ENCODE measurements at regions not wholly inside any gene's neighbourhood (a gene's known extent, or its start where the extent isn't known, plus 50 kb on each side); places are given as distances from the start of the nearest gene placed in this dataset.

DNA sequence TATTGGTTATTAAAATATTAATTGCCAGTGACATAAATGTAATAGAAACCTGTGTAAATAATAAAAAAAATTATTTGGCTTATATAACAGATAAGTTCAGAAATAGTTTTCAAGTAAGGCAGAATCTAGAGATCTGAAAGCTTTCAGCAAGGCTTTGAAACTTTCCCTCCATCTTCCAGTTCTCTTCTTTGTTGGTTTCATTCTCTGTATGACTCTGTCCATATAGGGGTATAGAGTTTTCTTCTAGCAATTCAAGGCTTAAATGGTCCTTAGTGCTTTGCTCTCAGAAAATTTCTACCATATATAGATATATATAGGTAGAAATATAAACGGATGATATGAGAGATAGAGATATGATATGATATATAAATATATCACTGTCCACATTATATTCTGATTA lies 160.5 kb upstream of the GABRA2 start:
- 0% methylated on average over 1 of the region's 1 CpG for WGBS (ENCODE audit: insufficient coverage, low coverage, missing lambda C conversion rate)
- intact Hi-C loops (cut with micrococcal nuclease) = no loop called here
- ChIA-PET POLR2A (no interaction called here), CTCF (ENCODE audit: low intra/inter-chr PET ratio) (no interaction called here)
- no peak overlapping the region for H3K4me2 ChIP-seq (ENCODE audit: insufficient read depth, low read length)
- no peaks in the 10 kb centered on the region for H3K79me2 ChIP-seq (ENCODE audit: control insufficient read depth, insufficient read depth, low read length)
- DNase-seq (ENCODE audit: extremely low read depth in 1 of 4, low spot score in 3 of 4) = no peak
- ATAC-seq = no peak
- no peak overlapping the region for H2AFZ ChIP-seq (ENCODE audit: low read depth, low read length)
- H3K27ac ChIP-seq (ENCODE audit: extremely low read depth, low read depth, low read length) = no peak overlapping the region
- no peaks in the 10 kb centered on the region for H3K9me3 ChIP-seq (replicated peaks; ENCODE audit: control insufficient read depth, insufficient read depth, low read depth, low read length)
- no peaks in the 10 kb centered on the region for H3K9me1 ChIP-seq (ENCODE audit: control insufficient read depth, insufficient read depth, low read length)
- TF ChIP-seq RB1 (IDR thresholded peaks at IDR 0.05; ENCODE audit: low read depth) = no peak
- TF ChIP-seq, protein P1, sequence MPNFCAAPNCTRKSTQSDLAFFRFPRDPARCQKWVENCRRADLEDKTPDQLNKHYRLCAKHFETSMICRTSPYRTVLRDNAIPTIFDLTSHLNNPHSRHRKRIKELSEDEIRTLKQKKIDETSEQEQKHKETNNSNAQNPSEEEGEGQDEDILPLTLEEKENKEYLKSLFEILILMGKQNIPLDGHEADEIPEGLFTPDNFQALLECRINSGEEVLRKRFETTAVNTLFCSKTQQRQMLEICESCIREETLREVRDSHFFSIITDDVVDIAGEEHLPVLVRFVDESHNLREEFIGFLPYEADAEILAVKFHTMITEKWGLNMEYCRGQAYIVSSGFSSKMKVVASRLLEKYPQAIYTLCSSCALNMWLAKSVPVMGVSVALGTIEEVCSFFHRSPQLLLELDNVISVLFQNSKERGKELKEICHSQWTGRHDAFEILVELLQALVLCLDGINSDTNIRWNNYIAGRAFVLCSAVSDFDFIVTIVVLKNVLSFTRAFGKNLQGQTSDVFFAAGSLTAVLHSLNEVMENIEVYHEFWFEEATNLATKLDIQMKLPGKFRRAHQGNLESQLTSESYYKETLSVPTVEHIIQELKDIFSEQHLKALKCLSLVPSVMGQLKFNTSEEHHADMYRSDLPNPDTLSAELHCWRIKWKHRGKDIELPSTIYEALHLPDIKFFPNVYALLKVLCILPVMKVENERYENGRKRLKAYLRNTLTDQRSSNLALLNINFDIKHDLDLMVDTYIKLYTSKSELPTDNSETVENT (CRISPR knock-in tag; IDR thresholded peaks at IDR 0.05) = no peak
- H3K9ac ChIP-seq (ENCODE audit: insufficient read depth in 1 of 2, low read depth in 2 of 2, low read length in 2 of 2) = no peak overlapping the region
- FAIRE-seq = no peak
- H3K27me3 ChIP-seq (ENCODE audit: control insufficient read depth in 2 of 2, insufficient read depth in 2 of 2, low read length in 2 of 2) = no peaks in the 10 kb centered on the region
- in situ Hi-C loops (cut with MboI) = no loop called here
- no peaks in the 10 kb centered on the region for H3K4me1 ChIP-seq (replicated peaks in 1 of 2; ENCODE audit: control insufficient read depth in 2 of 2, insufficient read depth in 2 of 2, low read length in 2 of 2)
- no peaks in the 10 kb centered on the region for H4K20me1 ChIP-seq (replicated peaks; ENCODE audit: control insufficient read depth, insufficient read depth, low read length)
- H3K4me3 ChIP-seq = no peak overlapping the region
- no peaks in the 10 kb centered on the region for H3K36me3 ChIP-seq (ENCODE audit: control insufficient read depth, insufficient read depth, low read length)
- no TSS peak for BruUV-seq (replicated peaks)

DNA sequence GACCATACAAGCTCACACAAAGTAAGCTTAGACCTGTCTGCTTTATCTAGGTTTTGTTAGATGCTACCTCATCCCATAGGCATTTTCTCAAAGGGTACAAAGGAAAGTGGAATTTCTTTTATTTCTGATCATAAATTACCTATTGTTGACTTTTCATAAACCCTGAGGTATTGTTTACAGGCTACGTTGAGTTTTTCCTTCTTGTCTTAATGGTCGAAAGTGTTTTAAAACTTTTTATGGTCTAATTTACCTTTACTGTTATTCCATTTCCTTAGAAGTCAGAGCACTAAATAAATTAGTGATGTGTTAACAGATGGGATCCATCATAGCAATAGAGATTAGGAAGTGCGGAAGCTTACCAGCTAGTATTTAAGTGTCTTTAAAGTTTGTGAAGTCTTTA lies 159.2 kb upstream of the GABRA2 start:
- no peaks in the 10 kb centered on the region for H3K27me3 ChIP-seq (ENCODE audit: control insufficient read depth in 2 of 2, insufficient read depth in 2 of 2, low read length in 2 of 2)
- TF ChIP-seq EP400 (IDR thresholded peaks at IDR 0.05) (no peak), BDP1 (IDR thresholded peaks at IDR 0.05; ENCODE audit: insufficient read depth, insufficient read length) (no peak), ZNF79 (CRISPR knock-in tag; IDR thresholded peaks at IDR 0.05; ENCODE audit: low read depth) (no peak), RFX7 (CRISPR knock-in tag; IDR thresholded peaks at IDR 0.05) (no peak), TBP (optimal IDR thresholded peaks at IDR 0.05; ENCODE audit: low read depth, low read length) (no peak), ZNF347 (CRISPR knock-in tag; IDR thresholded peaks at IDR 0.05; ENCODE audit: low read depth) (no peak), COPS2 (conservative IDR thresholded peaks at IDR 0.05) (no peak), MIER1 (IDR thresholded peaks at IDR 0.05; ENCODE audit: low read depth) (no peak)
- TF ChIP-seq, protein P2, sequence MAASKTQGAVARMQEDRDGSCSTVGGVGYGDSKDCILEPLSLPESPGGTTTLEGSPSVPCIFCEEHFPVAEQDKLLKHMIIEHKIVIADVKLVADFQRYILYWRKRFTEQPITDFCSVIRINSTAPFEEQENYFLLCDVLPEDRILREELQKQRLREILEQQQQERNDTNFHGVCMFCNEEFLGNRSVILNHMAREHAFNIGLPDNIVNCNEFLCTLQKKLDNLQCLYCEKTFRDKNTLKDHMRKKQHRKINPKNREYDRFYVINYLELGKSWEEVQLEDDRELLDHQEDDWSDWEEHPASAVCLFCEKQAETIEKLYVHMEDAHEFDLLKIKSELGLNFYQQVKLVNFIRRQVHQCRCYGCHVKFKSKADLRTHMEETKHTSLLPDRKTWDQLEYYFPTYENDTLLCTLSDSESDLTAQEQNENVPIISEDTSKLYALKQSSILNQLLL (CRISPR knock-in tag; IDR thresholded peaks at IDR 0.05; ENCODE audit: borderline replicate concordance) = no peak
- H3K79me2 ChIP-seq (ENCODE audit: control insufficient read depth, insufficient read depth, low read length) = no peaks in the 10 kb centered on the region
- intact Hi-C loops (cut with micrococcal nuclease) (no loop called here), in situ Hi-C loops (cut with MboI) (no loop called here)
- no peaks in the 10 kb centered on the region for H3K9me3 ChIP-seq (replicated peaks; ENCODE audit: control insufficient read depth, insufficient read depth, low read depth, low read length)
- POLR2A ChIA-PET = no interaction called here
- no peaks in the 10 kb centered on the region for H3K36me3 ChIP-seq (ENCODE audit: control insufficient read depth, insufficient read depth, low read length)
- CTCF ChIA-PET (ENCODE audit: low intra/inter-chr PET ratio) = no interaction called here
- no TSS peak for BruUV-seq (replicated peaks)
- no peaks in the 10 kb centered on the region for H3K4me1 ChIP-seq (replicated peaks in 1 of 2; ENCODE audit: control insufficient read depth in 2 of 2, insufficient read depth in 2 of 2, low read length in 2 of 2)
- no peak overlapping the region for H2AFZ ChIP-seq (ENCODE audit: low read depth, low read length)
- no peak overlapping the region for H3K4me2 ChIP-seq (ENCODE audit: insufficient read depth, low read length)
- H3K4me3 ChIP-seq = no peak overlapping the region
- H3K9ac ChIP-seq (ENCODE audit: insufficient read depth in 1 of 2, low read depth in 2 of 2, low read length in 2 of 2) = no peak overlapping the region
- no peak for ATAC-seq
- H3K9me1 ChIP-seq (ENCODE audit: control insufficient read depth, insufficient read depth, low read length) = no peaks in the 10 kb centered on the region
- H4K20me1 ChIP-seq (replicated peaks; ENCODE audit: control insufficient read depth, insufficient read depth, low read length) = no peaks in the 10 kb centered on the region
- 0% methylated on average over 3 of the region's 3 CpGs for WGBS (ENCODE audit: insufficient coverage, low coverage, missing lambda C conversion rate)
- no peak for FAIRE-seq
- no peak for DNase-seq (ENCODE audit: extremely low read depth in 1 of 4, low spot score in 3 of 4)
- no peak overlapping the region for H3K27ac ChIP-seq (ENCODE audit: extremely low read depth, low read depth, low read length)
